Cardiac fibroblast (primary cell): ENCODE measurements at regions not wholly inside any gene's neighbourhood (a gene's known extent, or its start where the extent isn't known, plus 50 kb on each side); places are given as distances from the start of the nearest gene placed in this dataset.

Experiments
- DNase-seq, 2 donors: peaks; one replicate each; pipeline versions ENCODE4 v3.0.0 to v3.0.0-alpha.2; 2010; ENCODE audit warnings: low read depth in 2 of 2
- H3K4me3 ChIP-seq, 2 donors: replicated peaks in 1 of 2; 1 replicate in 1 of 2; 2 replicates in 1 of 2; pipeline ENCODE4 v1.5.1; 2011; ENCODE audit warnings: low read depth in 2 of 2, low read length in 2 of 2, mild to moderate bottlenecking in 2 of 2, moderate library complexity in 1 of 2
- TF ChIP-seq, protein P1 (sequence below): IDR thresholded peaks from one replicate; pipeline ENCODE4 v1.5.1; 2011; ENCODE audit warnings: low read depth, mild to moderate bottlenecking, low read length, inconsistent platforms

- no peak for DNase-seq
- no peak overlapping the region for H3K4me3 ChIP-seq
- TF ChIP-seq, protein P1, sequence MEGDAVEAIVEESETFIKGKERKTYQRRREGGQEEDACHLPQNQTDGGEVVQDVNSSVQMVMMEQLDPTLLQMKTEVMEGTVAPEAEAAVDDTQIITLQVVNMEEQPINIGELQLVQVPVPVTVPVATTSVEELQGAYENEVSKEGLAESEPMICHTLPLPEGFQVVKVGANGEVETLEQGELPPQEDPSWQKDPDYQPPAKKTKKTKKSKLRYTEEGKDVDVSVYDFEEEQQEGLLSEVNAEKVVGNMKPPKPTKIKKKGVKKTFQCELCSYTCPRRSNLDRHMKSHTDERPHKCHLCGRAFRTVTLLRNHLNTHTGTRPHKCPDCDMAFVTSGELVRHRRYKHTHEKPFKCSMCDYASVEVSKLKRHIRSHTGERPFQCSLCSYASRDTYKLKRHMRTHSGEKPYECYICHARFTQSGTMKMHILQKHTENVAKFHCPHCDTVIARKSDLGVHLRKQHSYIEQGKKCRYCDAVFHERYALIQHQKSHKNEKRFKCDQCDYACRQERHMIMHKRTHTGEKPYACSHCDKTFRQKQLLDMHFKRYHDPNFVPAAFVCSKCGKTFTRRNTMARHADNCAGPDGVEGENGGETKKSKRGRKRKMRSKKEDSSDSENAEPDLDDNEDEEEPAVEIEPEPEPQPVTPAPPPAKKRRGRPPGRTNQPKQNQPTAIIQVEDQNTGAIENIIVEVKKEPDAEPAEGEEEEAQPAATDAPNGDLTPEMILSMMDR: no peak
Measured at GRCh38 chr6:151170622-151171246, 69.0 kb upstream of the AKAP12 start.

DNA sequence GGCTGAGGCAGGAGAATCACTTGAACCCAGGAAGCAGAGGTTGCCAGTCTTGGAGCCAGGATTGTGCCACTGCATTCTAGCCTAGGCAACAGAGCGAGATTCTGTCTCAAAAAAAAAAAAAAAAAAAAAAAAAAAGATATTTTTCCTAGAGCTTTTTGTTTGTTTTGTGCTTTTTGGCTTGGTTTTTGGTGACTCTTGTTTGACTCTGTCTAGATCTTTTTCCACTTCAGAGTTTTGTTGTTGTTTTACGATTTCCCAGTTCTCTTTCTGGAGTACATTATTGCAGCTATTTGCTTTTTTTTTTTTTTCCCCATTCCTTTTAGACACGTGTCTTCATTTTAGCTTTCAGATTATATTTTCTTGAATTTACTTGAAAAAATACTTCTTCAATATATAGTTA, 67.0 kb upstream of the AKAP12 start:
- DNase-seq: peak in 1 of 2 donors; percentile 33
- no peak overlapping the region for H3K4me3 ChIP-seq
- TF ChIP-seq, protein P1: no peak

- TF ChIP-seq, protein P1: no peak
- no peak overlapping the region for H3K4me3 ChIP-seq
- DNase-seq: no peak
Measured at GRCh38 chr6:151175662-151176445, 63.9 kb upstream of the AKAP12 start.

GRCh38 chr6:151176911-151177770, 62.6 kb upstream of the AKAP12 start:
- TF ChIP-seq, protein P1: no peak
- H3K4me3 ChIP-seq: no peak overlapping the region
- DNase-seq: peak in 1 of 2 donors; percentile 26

GRCh38 chr6:151178373-151178772, 61.4 kb upstream of the AKAP12 start:
- TF ChIP-seq, protein P1: no peak
- DNase-seq: no peak

GRCh38 chr6:151179321-151179720, 60.4 kb upstream of the AKAP12 start:
- TF ChIP-seq, protein P1: no peak
- peak; percentile 55 to 83 for DNase-seq
- no peak overlapping the region for H3K4me3 ChIP-seq

More at GRCh38 chr6:151178373-151178772, 61.4 kb upstream of the AKAP12 start:
- H3K4me3 ChIP-seq: no peak overlapping the region
